OCI-LY3 (cell line): ENCODE measurements at regions not wholly inside any gene's neighbourhood (a gene's known extent, or its start where the extent isn't known, plus 50 kb on each side); places are given as distances from the start of the nearest gene placed in this dataset.

Experiments used
- EZH2phosphoT487 ChIP-seq: fragments of 200-600 bp; shearing (Covaris generic); IDR thresholded peaks from 2 replicates; pipeline ENCODE4 v1.6.1; 2018; ENCODE audit warnings: antibody characterized with exemption, mixed run types, low read depth
- TF ChIP-seq, protein P1 (sequence below): fragments of 200-600, 300-600 bp; sonication (generic); IDR thresholded peaks from 2 replicates; pipeline ENCODE4 v1.5.1; 2014; ENCODE audit warnings: antibody characterized with exemption, low read length, low read depth

DNA sequence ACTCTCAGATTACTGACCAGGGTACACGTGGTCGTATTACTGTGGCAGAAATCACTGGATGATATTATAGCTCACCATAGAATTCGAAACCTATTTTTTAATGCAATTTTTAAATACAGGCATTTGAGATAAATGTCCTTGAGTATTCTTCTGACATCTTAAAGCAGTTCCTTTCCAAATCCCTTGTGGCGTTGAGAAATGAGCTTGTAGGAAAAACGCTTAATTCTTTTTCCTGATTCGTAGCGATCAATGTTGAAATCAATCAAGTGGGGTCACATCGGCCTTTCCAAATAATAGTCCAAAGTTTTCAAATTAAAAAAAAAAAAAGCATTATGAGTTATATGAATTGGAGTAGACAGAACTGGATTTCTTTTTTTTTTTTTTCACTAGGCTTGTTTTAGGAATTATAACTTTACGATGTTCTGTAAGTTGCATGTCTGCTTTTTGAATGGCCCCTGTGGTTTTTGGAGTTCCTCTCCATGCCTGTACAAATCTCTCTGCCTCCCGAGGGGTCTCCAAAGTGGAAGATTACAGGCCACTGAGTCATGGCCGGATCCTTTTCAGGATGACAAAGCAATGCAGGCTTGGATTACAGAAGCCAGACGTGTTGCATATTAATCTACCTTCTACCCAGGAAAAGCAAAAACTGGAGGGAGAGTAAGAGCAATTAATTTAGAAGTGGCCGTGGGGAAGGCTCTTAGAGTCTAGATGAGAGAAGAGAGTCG lies 226.1 kb downstream of the SHOX start:
- no peak for TF ChIP-seq EZH2phosphoT487
- TF ChIP-seq, protein P1, sequence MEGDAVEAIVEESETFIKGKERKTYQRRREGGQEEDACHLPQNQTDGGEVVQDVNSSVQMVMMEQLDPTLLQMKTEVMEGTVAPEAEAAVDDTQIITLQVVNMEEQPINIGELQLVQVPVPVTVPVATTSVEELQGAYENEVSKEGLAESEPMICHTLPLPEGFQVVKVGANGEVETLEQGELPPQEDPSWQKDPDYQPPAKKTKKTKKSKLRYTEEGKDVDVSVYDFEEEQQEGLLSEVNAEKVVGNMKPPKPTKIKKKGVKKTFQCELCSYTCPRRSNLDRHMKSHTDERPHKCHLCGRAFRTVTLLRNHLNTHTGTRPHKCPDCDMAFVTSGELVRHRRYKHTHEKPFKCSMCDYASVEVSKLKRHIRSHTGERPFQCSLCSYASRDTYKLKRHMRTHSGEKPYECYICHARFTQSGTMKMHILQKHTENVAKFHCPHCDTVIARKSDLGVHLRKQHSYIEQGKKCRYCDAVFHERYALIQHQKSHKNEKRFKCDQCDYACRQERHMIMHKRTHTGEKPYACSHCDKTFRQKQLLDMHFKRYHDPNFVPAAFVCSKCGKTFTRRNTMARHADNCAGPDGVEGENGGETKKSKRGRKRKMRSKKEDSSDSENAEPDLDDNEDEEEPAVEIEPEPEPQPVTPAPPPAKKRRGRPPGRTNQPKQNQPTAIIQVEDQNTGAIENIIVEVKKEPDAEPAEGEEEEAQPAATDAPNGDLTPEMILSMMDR = no peak
